GM18873 (cell line): ENCODE measurements at regions not wholly inside any gene's neighbourhood (a gene's known extent, or its start where the extent isn't known, plus 50 kb on each side); places are given as distances from the start of the nearest gene placed in this dataset.
"Not testable (repeated sequence)": the region's sequence is repeated elsewhere in the genome, so short reads cannot be mapped to it uniquely, and the experiment has no call there.

ENCODE experiments used
- ATAC-seq: cut with Tn5 transposase; IDR thresholded peaks from one replicate; pipeline ENCODE4 v1.9.1; 2021; ENCODE audit warnings: mild to moderate bottlenecking, moderate library complexity, moderate number of reproducible peaks; ENCODE audit not compliant: unreplicated experiment, low FRiP score

DNA sequence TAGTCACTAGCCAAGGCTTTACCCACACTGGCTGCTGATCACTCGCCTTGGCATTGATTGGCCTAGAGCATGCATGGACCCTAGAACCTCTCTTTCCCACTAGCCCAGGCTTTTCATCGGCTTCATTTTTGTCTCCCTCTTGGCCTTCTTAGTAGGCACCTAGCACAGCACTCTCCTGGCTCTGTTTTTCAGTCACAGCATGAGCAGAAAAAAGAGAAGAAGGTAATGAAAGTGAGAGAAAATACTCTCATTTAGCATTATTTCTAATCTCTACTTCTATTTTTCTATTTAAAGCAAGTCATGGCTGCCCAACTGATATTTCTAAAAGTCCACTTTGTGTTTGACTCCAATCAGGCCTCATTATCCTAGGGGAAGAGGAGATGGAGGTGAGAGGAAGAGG is 267.2 kb downstream of the FBXO8 start:
- ATAC-seq = no peak

DNA sequence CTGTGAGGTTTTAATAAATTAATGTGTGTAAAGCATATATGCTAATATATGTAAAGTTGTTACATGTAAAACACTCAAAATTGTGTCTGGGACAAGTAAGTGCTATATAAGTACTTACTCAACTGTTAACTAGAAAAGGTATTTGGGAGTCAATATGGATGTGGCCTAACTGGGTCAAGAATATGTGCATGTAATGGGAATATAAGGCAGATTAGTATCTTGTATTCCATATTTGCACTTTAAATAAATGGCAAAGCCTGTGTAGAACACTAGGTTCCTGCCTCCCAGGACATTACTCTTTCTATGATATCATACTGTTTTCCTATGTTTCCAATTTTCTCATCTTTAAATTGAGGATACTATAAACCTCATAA is 270.6 kb downstream of the FBXO8 start:
- no peak for ATAC-seq

DNA sequence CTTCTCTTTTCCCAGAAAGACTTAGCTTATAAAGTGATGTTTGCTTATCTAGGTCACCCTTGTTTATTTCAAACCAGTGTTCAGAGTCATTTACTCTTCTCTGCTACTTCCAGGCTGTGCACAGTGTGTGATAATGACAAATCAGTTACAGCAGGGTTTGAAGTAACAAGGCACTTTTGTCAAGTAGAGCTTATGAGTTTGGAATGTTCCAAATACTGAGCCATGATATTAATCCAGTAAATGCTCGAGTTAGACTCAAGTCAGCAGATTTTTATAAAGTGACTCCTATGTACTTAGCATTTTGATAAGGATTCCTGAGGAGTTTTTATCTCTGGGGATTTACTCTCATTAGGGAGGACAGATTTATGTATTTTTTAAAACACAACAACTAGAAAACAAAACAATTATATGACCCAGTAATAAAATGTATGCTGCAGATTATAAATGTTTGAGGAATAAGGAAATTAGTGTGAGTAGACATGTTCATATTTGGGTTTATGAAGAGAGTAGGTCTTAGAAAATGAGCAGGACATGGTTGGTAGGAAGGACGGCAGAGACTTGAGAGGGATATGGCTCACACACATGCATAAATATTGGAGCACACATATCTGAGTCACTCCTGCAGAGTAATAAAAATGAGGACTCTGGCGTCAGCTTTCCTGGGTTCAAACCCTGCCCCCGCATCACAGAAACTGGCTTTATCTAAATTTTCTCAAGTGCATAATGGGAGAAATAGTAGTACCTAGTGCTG is 271.2 kb downstream of the FBXO8 start:
- no peak for ATAC-seq

DNA sequence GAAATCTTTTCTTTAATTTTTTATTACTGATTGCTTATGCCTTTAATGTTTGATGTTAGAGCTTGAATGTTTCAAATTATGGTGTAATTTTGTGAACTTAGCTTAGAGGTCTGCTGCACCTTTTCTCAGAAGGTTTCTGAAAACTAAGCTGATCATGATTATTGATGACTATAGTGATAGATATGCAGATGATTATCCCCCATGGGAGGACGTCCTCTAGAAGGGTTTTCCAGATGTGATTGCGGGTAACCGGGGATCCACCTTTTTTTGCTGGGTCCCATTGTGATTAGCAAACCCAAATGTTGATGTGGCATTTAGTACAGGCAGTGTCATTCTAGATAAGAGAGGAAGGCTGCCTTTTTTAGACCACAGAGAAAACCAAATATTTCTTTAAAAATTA is 272.9 kb downstream of the FBXO8 start:
- ATAC-seq = no peak

DNA sequence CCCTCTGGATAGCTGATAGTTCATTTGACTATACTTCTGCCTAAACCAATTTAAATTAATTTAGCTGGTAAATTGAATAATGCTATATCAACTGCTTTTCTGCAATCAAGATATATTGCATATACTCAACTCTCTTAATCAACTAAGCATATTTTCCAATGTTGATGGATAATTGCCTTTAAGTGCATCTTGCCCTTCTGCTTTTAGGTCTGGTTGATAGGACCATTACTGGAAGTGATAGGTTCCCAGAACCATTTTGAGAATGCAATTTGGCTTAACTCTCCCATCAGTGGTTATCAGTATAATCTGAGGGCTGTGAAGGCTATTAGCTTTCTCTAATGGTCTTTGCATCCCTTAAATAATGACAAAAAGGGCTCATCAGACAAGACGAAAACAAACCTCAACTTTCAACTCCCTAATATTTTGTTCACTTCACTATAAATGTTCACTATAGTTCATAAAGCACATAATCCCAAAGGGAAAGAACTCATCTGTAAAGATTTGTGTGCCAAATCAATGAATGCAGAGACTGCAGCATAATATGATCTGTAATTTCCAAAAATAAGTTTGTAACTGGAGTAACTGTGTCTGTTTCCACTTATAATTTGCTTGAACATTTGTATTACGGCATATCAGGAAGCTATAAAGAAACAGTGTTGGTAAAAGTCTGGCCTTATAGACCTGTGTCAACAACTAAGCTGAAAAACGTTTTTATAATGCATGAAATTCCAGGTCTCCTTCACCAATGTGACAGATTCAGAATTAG is 273.6 kb downstream of the FBXO8 start:
- ATAC-seq = no peak

DNA sequence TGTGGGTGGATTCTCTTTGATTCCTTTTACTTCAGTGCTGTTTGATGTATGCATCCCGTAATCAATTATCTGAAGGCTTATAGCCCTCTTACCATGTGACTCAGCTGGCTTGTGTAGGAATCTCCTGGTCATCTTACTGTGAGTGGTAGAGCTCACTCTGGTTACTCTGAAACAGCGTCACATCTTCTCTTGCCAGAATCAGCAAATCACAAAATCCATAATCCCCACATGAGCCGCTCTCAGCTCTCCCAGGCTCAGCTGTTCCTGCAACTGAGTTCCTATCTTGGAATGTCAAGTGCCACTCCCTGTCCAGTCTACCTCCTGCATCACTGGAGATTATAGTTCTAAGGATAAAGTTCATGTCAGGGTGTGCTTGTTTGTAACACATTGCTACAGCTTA is 278.0 kb downstream of the FBXO8 start:
- no peak for ATAC-seq

DNA sequence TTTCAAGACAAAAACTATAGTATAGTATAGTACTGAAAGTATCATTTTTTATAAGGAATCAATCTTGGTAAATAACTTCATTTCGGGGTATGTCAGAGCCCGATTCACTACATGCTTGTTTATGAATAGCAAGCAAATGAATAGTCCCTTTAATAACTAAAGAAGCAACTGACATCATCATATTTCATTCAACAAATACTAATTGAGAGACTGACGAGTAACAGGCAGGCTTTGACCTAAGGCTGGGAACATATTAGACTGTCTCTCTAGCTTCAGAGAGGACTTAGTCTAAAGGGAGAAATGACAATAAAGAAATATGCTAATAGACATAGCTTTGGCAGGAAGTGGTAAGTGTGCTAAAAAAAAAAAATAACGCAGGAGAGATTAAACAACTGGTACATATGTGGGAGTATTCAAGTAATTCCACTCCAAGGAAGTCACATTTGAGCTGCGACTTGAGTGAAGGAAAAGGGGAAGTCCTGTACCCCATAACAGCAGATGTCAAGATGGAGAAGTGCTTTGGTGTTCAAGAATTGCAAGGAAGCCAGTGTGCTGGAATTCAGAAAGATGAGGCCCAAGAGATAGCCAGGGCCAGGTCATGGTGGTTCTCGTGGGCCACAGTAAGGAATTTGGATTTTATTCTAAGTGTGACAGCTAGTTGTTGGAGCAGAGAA is 284.9 kb downstream of the FBXO8 start:
- ATAC-seq = no peak

DNA sequence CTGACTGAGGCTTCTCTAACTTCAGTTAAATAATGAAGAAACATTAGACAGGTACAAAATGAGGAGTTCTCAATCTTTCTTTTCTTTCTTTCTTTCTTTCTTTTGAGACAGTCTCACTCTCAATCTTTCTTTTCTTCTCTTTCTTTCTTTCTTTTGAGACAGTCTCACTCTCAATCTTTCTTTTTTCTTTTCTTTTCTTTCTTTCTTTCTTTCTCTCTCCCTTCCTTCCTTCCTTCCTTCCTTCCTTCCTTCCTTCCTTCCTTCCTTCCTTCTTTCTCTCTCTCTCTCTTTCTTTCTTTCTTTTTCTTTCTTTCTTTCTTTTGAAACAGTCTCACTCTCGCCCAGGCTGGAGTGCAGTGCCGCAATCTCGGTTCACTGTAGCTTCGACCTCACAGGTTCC is 287.7 kb downstream of the FBXO8 start:
- not testable (repeated sequence) for ATAC-seq

DNA sequence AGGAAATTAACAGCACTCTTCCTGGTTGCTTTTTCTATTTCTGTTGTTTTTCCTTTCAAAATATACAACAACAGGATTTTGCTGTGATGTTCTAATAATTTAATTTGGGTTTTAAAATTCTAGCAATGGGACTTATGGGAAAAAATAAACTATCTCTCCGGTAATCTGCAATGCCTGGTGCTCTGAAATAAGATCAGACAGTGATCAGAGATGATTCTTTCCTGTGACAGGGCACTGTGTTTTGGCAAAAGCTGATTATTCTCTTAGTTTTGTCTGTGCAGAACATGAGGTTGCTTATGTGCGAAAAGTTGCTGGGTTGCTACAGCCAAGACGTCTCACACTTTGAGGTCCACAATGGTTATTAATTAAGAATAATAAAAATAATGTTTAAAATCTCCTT is 291.7 kb downstream of the FBXO8 start:
- no peak for ATAC-seq

DNA sequence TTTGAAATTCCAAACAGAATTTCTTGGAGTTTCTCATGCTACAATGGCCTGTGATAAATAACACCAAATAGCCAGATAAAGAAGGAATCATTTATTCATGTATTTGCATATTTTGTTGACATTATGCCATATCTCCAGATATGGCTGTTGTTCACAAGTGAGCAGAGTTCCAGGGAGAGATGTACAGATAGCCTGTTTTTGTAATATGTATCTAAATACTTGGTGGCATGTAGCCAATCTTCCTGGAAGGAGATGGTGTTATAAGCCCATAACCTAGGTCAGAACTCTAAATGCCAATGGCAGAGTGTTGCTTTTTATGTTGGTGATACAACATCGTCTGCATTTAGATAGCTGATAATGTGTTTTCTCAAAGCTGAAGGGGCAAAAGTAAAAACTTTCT is 292.2 kb downstream of the FBXO8 start:
- no peak for ATAC-seq

DNA sequence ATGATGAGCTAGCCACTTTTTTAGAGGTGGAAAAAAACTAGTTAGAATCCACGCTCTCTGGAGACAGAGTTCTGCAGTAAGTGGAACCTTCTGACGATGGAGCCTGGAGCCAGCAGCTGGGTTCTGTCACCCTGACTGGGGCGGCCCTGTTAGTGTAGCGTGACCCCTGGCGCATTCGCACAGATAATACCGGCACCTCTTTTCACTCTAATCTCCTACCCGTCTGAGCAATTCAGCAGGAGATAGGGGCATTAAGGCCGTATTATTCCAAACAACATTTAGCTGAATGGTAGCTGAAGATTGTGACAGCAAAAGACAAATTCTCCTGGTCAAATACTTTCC is 292.6 kb downstream of the FBXO8 start:
- ATAC-seq = no peak

DNA sequence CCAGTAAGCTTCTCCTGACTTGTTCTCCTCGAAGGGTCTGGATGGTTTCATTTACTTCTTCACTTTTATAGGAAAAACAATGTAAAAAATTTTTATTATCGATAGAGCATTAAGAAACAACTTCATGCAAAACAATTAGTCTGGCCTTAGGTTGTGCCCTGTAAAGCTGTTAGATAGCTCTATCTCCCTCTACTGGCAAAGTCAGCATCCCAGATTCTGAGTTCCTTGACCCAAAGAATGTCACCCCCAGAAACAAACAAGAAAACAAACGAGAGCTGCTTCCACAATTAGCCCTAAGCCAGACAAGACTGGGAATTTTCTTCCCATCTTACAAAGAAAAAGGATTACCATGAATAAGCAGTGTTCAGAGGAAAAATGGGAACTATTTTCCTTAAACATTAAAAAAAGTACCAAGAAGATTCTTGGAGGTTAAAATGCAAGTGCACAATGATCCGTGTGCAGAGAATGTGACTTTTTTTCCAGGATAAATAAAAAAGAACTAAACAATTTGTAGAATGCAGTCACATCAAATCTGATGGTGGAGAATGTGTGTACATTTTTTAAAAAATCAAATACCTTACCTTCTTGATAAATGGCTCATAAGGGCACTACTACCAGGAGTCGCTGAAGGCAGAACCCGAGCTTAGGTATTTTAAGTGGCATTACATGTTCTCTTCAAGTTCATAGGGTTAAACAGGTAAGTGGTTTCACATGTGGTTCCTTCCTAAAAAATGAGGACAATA is 293.2 kb downstream of the FBXO8 start:
- no peak for ATAC-seq

DNA sequence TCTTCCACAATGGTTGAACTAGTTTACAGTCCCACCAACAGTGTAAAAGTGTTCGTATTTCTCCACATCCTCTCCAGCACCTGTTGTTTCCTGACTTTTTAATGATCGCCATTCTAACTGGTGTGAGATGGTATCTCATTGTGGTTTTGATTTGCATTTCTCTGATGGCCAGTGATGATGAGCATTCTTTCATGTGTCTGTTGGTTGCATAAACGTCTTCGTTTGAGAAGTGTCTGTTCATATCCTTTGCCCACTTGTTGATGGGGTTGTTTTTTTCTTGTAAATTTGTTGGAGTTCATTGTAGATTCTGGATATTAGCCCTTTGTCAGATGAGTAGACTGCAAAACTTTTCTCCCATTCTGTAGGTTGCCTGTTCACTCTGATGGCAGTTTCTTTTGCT is 319.9 kb downstream of the FBXO8 start:
- not testable (repeated sequence) for ATAC-seq

DNA sequence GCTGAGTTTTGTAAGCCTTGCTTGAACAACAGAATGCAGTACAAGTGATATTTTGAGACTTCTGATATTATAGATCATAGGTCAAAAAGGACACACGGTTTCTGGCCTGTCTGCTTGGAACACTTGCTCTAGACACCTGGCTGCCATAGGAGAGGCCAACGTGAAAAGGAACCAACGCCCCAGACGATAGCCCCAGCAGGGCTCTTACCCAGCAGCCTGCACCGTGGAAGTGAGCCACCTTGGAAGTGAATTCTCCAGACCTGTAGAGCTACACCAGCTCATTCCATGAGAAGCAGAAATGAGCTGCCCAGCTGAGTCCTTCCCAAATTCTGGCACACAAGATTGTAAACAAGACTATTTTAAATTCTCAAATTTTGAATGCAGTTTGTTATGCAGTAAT is 323.1 kb downstream of the FBXO8 start:
- no peak for ATAC-seq

DNA sequence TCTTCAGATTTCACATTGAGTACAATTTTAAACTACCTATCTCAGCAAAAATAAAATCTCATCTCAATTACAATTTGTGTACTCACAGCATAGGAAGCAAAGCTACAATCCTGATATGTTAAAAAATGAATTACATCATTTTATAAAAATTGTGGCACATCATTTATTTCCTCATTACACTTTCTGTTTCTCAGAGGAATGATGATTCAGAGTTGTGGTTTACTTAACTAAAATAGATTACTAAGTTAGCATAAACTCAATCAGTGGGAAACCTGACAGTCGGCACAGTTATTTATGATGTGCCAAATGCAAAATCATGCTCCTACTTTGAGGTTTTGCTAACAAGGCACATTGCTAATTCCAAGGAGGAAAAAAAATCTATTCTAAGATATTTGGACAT is 325.0 kb downstream of the FBXO8 start:
- no peak for ATAC-seq

DNA sequence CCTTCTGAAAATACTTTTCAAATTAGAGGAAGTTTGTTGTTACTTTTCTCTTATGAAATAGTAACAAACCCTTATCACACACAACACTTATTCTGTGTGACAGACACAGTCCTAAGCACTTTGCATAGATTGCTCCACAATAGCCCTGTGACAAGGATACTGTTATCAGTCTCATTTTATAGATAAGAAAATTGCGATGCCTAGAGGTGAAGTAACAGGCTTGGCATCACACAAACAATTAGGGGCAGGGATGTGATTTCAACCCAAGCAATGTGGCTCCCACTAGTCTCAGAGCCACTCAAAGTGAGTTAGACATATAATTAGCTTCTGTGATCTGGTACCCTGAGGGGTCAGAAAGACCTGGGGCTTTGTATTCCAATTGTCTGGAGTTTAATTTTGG is 339.9 kb downstream of the FBXO8 start:
- no peak for ATAC-seq

DNA sequence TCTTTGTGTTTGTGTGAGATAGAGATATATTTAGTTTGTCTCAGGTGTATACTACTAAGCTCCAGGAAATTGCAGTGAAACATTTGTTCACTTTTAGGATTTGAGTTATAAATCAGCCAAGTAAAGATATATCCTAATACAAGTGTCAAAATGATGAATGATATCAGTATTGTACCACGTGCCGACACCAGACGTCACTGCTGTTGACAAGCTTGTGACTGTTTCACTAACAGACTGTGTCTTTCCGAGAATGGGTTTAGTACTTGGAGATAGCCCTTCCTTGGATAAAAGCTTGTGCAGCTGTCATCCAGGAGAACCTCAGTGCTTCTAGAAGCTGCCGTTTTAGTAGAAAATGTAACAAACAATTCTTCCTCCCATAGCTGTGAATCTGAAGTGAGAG is 343.3 kb downstream of the FBXO8 start:
- no peak for ATAC-seq

DNA sequence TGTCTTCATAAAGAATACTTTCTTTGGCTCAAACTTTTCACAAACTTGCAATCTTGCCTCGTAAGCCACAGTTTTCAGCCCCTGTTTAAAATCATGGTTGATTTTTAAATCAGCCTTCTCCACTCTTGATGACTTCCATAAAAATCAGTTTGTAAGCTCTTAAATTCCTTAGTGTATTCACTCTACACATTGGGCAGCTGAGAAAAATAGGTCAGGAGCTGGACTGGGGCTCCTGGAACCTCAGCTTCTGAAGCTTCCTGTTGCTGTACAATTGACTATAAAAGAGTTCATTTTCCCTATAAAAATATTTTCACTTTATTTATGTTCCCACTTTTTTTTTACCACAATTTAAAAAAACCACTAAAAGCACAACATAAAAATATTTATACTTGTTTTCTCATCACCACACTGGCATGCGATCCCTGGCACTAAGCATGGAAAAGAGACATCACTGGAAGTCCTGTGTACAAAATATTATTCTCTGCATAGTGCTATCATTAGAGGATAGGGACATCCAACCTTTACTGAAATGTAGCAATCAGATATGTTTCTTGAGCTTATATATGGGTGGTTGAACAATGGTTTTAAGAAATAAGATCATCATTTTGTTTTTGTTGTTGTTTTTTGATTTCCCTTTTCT is 345.7 kb downstream of the FBXO8 start:
- no peak for ATAC-seq

DNA sequence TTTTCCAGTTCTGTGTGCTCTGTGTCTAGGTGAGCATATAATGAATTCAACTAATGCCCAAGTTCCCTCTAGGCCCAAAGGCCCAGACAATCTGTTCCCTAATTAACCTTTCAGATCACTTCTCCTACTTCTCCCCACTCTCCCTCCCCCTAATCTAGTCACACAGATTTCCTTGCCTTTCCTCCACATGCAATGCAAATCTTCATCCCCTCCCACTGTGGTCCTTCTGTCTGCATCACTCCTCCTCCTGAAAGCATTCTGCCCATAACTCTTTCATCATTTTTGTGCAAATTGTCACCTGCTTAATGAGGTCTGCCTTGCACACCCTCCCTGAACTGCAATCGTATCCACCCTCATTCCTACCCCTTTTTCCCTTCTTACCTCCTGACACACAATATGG is 346.6 kb downstream of the FBXO8 start:
- no peak for ATAC-seq

DNA sequence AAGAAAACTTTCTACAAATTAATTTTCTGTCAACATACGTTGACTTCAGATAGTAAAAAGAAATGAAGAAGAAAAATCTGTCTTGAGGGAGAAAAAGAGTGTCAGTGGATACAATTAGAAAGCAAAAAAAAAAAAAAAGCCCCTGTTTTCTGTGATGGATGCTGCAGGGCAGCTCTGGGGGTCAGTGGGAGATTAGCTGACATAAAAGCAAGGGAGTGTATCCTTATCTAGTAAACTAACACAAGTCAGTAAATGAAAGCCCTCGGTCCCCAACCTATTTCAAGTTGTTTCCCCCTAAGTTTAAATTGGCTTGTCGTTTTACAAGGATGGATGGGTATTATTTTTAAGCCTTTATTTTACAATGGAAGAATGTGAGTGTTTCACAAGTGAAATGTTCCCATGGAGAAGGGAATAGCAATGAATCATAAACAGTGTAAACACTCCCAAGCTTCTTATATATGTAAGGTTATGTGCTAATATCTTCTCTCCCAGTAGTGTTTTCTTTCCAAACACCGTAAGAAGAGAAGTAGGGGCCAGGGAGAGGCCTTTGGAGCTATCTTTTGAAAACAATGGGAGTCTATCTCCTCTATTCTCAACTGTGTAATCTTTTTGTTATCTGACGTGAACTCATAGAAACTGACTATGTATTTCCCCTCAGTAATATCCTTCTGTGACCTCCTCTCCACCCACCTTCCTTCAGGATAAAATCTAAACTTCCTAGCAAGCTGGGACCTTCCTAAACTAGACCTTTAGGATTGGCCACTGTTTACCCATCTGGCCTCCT is 347.7 kb downstream of the FBXO8 start:
- no peak for ATAC-seq
